NT2/D1 (cell line): ENCODE measurements at regions not wholly inside any gene's neighbourhood (a gene's known extent, or its start where the extent isn't known, plus 50 kb on each side); places are given as distances from the start of the nearest gene placed in this dataset.
A peak's percentile ranks its signal among the peaks of the same experiment; 100 is the strongest.

Experiments
- DNase-seq: peaks from one replicate; pipeline ENCODE4 v3.0.0-alpha.2; 2011; ENCODE audit warnings: low read depth, low spot score
- H3K27me3 ChIP-seq: 2 replicates; pipeline ENCODE4 v1.6.0; 2011; ENCODE audit warnings: mild to moderate bottlenecking; ENCODE audit not compliant: insufficient read length, insufficient read depth
- H3K36me3 ChIP-seq: 2 replicates; pipeline ENCODE4 v1.6.1; 2011; ENCODE audit warnings: mild to moderate bottlenecking, low read length, mixed read lengths; ENCODE audit not compliant: insufficient read depth, insufficient read length
- H3K4me1 ChIP-seq: 2 replicates; pipeline ENCODE4 v1.5.1; 2011; ENCODE audit not compliant: insufficient read depth, insufficient read length
- H3K4me3 ChIP-seq: 2 replicates; pipeline ENCODE4 v1.5.1; 2011; ENCODE audit warnings: low read depth; ENCODE audit not compliant: insufficient read length
- H3K9ac ChIP-seq: 2 replicates; pipeline ENCODE4 v1.6.0; 2011; ENCODE audit warnings: low read depth; ENCODE audit not compliant: insufficient read length
- H3K9me3 ChIP-seq: 2 replicates; pipeline ENCODE4 v1.5.1; 2011; ENCODE audit warnings: mild to moderate bottlenecking, low read length; ENCODE audit not compliant: insufficient read depth
- SUZ12 ChIP-seq: IDR thresholded peaks from 2 replicates; pipeline ENCODE4 v1.6.1; 2011; ENCODE audit not compliant: insufficient read length, insufficient read depth; ENCODE audit errors: extremely low read depth
- YY1 ChIP-seq: IDR thresholded peaks from 2 replicates; pipeline ENCODE4 v1.6.1; 2011; ENCODE audit not compliant: insufficient read length, insufficient read depth
- ZNF274 ChIP-seq: IDR thresholded peaks from 2 replicates; pipeline ENCODE4 v1.6.1; 2011; ENCODE audit warnings: mild to moderate bottlenecking, low read depth, low read length

DNA sequence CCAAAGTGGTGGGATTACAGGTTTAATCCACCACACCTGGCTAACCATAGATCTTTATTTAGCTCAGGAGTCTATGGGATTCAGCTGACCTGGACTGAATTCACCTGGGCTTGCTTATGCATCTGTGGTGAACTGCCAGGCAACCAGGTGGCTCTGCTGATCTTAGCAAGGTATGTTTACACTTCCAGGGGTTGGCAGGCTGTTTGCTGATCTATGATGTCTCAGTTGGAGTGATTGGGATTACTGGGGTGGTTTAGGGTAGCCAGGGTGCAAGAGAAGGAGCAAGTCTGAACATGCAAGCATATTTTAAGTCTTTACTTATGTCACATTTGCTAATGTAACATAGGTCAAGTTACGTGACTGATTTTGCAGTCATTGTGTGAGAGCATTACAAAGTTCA lies 63.6 kb upstream of the JAK2 start:
- Histone ChIP-seq H3K4me1 (no peaks in the 10 kb centered on the region), H3K36me3 (no peaks in the 10 kb centered on the region), H3K9ac (no peak overlapping the region), H3K9me3 (peaks cover 17% of the 10 kb centered on the region; the same call in 1 of the 2 replicates), H3K4me3 (no peak overlapping the region), H3K27me3 (no peaks in the 10 kb centered on the region)
- DNase-seq = no peak
- no peak for TF ChIP-seq SUZ12

DNA sequence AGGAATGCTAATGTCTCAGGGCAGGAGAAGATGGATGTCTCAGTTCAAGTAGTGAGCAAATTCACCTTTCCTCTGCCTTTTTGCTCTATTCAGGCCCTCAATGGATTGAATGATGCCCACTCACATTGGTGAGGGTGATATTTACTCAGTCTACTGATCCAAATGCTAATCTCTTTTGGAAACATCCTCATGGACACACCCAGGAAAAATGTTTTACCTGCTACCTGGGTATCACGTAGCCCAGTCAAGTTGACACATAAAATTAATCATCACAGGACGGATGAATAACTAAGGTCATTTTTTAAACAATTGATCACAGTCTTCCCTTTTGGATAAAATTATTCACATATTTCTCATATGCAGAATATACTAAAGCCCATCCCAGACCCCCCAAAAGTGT lies 63.0 kb upstream of the JAK2 start:
- no peaks in the 10 kb centered on the region for H3K4me1 ChIP-seq
- peaks cover 17% of the 10 kb centered on the region; the same call in 1 of the 2 replicates for H3K9me3 ChIP-seq
- TF ChIP-seq SUZ12 = no peak
- no peak for TF ChIP-seq YY1
- no peak for TF ChIP-seq ZNF274
- DNase-seq = no peak
- H3K9ac ChIP-seq = no peak overlapping the region
- H3K4me3 ChIP-seq = no peak overlapping the region
- no peaks in the 10 kb centered on the region for H3K36me3 ChIP-seq
- H3K27me3 ChIP-seq = no peaks in the 10 kb centered on the region

- no peaks in the 10 kb centered on the region for H3K4me1 ChIP-seq
- H3K9me3 ChIP-seq = peaks cover 17% of the 10 kb centered on the region; the same call in 1 of the 2 replicates
- no peaks in the 10 kb centered on the region for H3K27me3 ChIP-seq
- H3K36me3 ChIP-seq = no peaks in the 10 kb centered on the region
- TF ChIP-seq ZNF274 = no peak
- no peak for TF ChIP-seq SUZ12
- TF ChIP-seq YY1 = no peak
- DNase-seq = no peak
- H3K4me3 ChIP-seq = no peak overlapping the region
- no peak overlapping the region for H3K9ac ChIP-seq
Measured at GRCh38 chr9:4922730-4923129, 62.3 kb upstream of the JAK2 start.

GRCh38 chr9:4923141-4923540 lies 61.9 kb upstream of the JAK2 start:
- Histone ChIP-seq H3K4me3 (no peak overlapping the region), H3K9ac (no peak overlapping the region), H3K36me3 (no peaks in the 10 kb centered on the region), H3K27me3 (no peaks in the 10 kb centered on the region), H3K4me1 (no peaks in the 10 kb centered on the region), H3K9me3 (peaks cover 17% of the 10 kb centered on the region; the same call in 1 of the 2 replicates)
- TF ChIP-seq SUZ12 (no peak), YY1 (no peak), ZNF274 (no peak)
- no peak for DNase-seq

GRCh38 chr9:4923580-4924544 lies 61.2 kb upstream of the JAK2 start:
- no peak for DNase-seq
- TF ChIP-seq ZNF274 (no peak), SUZ12 (no peak), YY1 (no peak)

GRCh38 chr9:4926239-4926638 lies 58.8 kb upstream of the JAK2 start:
- Histone ChIP-seq H3K9me3 (peaks cover 7% of the 10 kb centered on the region; the same call in 1 of the 2 replicates), H3K9ac (no peak overlapping the region), H3K4me1 (no peaks in the 10 kb centered on the region), H3K36me3 (no peaks in the 10 kb centered on the region), H3K4me3 (no peak overlapping the region), H3K27me3 (no peaks in the 10 kb centered on the region)
- DNase-seq = no peak
- TF ChIP-seq SUZ12 (no peak), ZNF274 (no peak), YY1 (no peak)

More at GRCh38 chr9:4923580-4924544, 61.2 kb upstream of the JAK2 start:
- no peak overlapping the region for H3K4me3 ChIP-seq
- H3K9me3 ChIP-seq = peaks cover 17% of the 10 kb centered on the region; the same call in 1 of the 2 replicates
- no peaks in the 10 kb centered on the region for H3K27me3 ChIP-seq
- H3K9ac ChIP-seq = no peak overlapping the region
- H3K4me1 ChIP-seq = no peaks in the 10 kb centered on the region
- no peaks in the 10 kb centered on the region for H3K36me3 ChIP-seq

DNA sequence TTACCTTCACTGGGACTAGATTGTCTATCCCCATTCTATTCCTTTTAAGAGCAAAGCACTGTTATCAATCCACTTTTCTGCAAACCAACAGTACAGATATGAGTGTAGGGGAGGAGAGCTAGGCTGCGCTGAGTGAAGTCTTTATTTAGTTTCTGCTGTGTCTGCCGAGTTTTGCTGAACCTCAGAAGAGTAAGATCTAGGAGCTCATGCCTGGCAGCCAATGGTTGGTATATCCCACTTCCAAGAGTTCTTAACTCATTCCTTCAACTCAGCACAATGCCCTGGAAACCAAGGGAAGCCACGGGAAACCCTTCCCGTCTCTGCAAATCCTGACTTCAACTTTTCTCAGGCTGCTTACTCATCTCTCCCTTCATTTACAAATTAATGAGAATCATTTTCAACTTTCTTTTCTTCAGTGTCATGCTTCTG lies 58.0 kb upstream of the JAK2 start:
- H3K9me3 ChIP-seq = no peaks in the 10 kb centered on the region
- H3K4me3 ChIP-seq = no peak overlapping the region
- H3K4me1 ChIP-seq = no peaks in the 10 kb centered on the region
- no peak overlapping the region for H3K9ac ChIP-seq
- TF ChIP-seq ZNF274 = no peak
- TF ChIP-seq SUZ12 = no peak
- H3K36me3 ChIP-seq = no peaks in the 10 kb centered on the region
- DNase-seq = peak; percentile 36
- no peaks in the 10 kb centered on the region for H3K27me3 ChIP-seq
